ENCODE measurements at regions not wholly inside any gene's neighbourhood (a gene's known extent, or its start where the extent isn't known, plus 50 kb on each side); places are given as distances from the start of the nearest gene placed in this dataset.

DNA sequence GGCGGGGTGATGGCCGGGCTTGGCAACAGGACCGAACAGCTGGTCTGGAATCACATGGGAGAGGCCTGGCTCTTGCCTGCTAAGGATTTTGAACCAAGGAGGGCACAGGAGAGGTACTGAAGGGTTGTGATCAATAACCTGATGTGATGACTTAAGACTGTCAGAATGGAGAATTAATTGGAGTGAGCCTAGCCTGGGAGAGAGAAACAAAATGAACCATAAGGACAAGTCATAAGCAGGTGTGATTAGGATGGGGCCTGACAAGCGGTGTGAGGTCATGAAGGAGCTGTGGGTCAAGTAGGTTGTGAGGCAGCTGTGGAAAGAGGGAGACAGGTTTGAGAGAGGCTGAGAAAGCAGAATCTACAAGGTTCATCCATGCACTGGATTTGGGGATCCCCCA, 104.6 kb downstream of the MED10 start:
- WGBS, 2 donors, result 90 to 94% methylated on average over 4 of the region's 4 CpGs
- H3K4me3 ChIP-seq (ENCODE audit: low read depth, poor library complexity, severe bottlenecking), result no peak overlapping the region
- intact Hi-C loops (cut with DNase I; ENCODE audit: low total_unique reads), result no loop called here
- TF ChIP-seq, protein P1, sequence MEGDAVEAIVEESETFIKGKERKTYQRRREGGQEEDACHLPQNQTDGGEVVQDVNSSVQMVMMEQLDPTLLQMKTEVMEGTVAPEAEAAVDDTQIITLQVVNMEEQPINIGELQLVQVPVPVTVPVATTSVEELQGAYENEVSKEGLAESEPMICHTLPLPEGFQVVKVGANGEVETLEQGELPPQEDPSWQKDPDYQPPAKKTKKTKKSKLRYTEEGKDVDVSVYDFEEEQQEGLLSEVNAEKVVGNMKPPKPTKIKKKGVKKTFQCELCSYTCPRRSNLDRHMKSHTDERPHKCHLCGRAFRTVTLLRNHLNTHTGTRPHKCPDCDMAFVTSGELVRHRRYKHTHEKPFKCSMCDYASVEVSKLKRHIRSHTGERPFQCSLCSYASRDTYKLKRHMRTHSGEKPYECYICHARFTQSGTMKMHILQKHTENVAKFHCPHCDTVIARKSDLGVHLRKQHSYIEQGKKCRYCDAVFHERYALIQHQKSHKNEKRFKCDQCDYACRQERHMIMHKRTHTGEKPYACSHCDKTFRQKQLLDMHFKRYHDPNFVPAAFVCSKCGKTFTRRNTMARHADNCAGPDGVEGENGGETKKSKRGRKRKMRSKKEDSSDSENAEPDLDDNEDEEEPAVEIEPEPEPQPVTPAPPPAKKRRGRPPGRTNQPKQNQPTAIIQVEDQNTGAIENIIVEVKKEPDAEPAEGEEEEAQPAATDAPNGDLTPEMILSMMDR (IDR thresholded peaks at IDR 0.05), result no peak
- TF ChIP-seq POLR2A (IDR thresholded peaks at IDR 0.05), result no peak
- peak in 1 of 2 donors; percentile 39 for DNase-seq (ENCODE audit: low spot score in 2 of 2)

DNA sequence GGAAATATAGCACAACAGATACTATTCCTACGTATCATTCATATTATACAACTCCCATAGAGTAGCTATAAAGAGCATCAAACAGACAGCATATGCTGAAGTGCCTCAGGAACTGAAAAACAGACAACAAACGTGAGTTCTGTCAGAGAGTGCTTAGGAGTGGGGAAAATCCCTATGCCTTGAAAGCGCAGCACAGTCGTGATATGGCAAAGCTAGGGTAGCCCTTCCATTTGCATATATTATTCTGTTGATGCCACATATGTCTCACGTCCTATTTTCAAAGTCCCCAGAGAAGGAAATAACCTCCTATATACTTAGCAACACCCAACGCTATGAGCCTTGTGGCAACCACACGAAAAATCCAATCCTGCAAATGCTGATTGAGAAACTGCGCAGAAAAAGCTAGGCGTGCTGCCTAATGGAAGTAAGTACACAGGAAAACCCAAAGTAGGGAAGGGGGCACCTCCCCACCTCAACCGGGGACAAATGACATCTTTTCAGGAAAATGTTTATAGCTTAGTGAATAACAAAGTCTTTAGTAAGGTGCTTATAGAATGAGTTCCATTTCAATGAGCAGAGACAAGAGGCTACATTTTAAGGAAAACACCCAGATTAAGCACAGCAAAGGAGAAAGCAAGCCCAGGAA, 105.1 kb downstream of the MED10 start:
- intact Hi-C loops (cut with DNase I; ENCODE audit: low total_unique reads), result no loop called here
- WGBS, 2 donors, result 81 to 88% methylated on average over 10 of the region's 10 CpGs
- TF ChIP-seq POLR2A (IDR thresholded peaks at IDR 0.05), result no peak
- TF ChIP-seq, protein P1 (IDR thresholded peaks at IDR 0.05), result no peak
- peak in 1 of 2 donors; percentile 17 for DNase-seq (ENCODE audit: low spot score in 2 of 2)
- no peak overlapping the region for H3K4me3 ChIP-seq (ENCODE audit: low read depth, poor library complexity, severe bottlenecking)

DNA sequence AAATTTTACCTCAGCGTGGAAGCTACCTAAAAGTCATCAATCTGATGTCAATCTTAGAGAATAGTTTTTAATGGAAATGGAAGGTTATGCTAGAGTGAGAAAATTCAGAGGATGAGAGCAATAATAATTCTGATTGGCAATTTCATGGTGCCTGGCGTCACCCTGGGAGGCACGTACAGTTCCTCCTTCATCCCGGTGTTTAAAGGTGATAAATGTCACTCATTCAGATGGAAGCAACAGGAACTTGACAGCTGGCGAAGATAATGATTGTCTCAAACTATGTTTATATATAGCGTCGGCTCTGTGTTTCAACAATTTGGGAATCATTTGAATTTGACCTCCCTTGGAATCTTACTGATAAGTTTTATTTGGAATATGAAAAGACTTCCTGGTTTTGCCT, 108.4 kb downstream of the MED10 start:
- 85 to 87% methylated on average over 7 of the region's 7 CpGs for WGBS, 2 donors
- intact Hi-C loops (cut with DNase I; ENCODE audit: low total_unique reads), result no loop called here
- DNase-seq (ENCODE audit: low spot score in 2 of 2), result peak in 1 of 2 donors; percentile 48
- TF ChIP-seq, protein P1 (IDR thresholded peaks at IDR 0.05), result no peak
- no peak for TF ChIP-seq POLR2A (IDR thresholded peaks at IDR 0.05)
- H3K4me3 ChIP-seq (ENCODE audit: low read depth, poor library complexity, severe bottlenecking), result no peak overlapping the region

DNA sequence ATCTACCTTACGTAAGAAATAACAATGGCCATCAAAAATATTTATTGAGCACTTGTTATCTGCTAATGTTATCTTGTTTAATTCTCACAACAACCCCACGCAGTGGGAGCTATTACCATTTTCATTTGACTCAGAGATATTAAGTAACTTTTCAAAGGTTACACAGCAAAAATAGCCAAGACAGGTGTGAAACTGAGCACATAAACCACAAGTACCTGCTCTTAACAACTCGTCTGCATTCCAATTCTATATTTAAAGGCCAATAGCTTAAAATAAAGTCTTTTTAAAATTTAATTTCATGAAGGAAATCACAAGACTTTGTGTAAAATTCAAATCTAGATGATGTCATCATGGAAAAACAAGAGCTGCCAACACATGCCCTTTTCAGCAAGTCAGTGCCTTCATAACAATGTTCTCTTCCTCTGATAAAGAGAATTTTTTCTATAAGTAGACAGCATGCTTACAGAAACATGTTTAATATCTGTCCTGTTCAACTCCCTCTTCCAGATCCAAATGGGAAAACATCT, 111.6 kb downstream of the MED10 start:
- intact Hi-C loops (cut with DNase I; ENCODE audit: low total_unique reads), result no loop called here
- no peak overlapping the region for H3K4me3 ChIP-seq (ENCODE audit: low read depth, poor library complexity, severe bottlenecking)
- TF ChIP-seq, protein P1 (IDR thresholded peaks at IDR 0.05), result no peak
- TF ChIP-seq POLR2A (IDR thresholded peaks at IDR 0.05), result no peak
- WGBS, 2 donors, result 76 to 80% methylated on average over 3 of the region's 3 CpGs
- no peak for DNase-seq (ENCODE audit: low spot score in 2 of 2)

DNA sequence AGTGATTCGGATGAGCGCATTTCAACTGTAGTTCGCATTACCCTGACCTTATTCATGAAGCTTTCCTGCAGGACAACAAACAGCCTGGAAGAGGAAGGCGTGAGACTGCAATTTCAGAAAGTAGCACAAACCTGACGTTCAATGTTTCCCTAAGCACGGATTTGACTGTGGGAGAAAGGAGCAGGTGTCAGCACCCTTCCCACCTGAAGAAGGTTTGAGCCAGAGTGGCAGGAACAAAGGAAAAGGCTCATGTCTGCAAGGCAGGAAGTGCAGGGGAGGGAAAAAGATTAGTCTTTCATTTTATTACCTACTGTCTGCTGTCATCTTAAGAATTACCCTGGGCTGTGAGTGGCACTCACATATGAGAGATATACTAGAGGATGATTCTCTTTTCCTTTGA, 114.0 kb downstream of the MED10 start:
- no peak overlapping the region for H3K4me3 ChIP-seq (ENCODE audit: low read depth, poor library complexity, severe bottlenecking)
- WGBS, 2 donors, result 88 to 91% methylated on average over 6 of the region's 6 CpGs
- TF ChIP-seq, protein P1 (IDR thresholded peaks at IDR 0.05), result no peak
- no peak for TF ChIP-seq POLR2A (IDR thresholded peaks at IDR 0.05)
- DNase-seq (ENCODE audit: low spot score in 2 of 2), result no peak
- intact Hi-C loops (cut with DNase I; ENCODE audit: low total_unique reads), result no loop called here
